ENCODE measurements at regions not wholly inside any gene's neighbourhood (a gene's known extent, or its start where the extent isn't known, plus 50 kb on each side); places are given as distances from the start of the nearest gene placed in this dataset.

- TF ChIP-seq ZNF462 (CRISPR knock-in tag; IDR thresholded peaks at IDR 0.05), result no peak
These were observed 492.1 kb downstream of the UTRN start (continued) for GRCh38 chr6:144777249-144777648.

GRCh38 chr6:144778056-144778455 lies 492.9 kb downstream of the UTRN start:
- DNase-seq (ENCODE audit: low spot score), result no peak
- Histone ChIP-seq H3K4me2 (no peak overlapping the region), H3K4me1 (ENCODE audit: insufficient read depth) (no peaks in the 10 kb centered on the region; the same call in 1 of the 2 replicates), H3K4me3 (no peak overlapping the region), H3K36me3 (ENCODE audit: insufficient read depth) (no peaks in the 10 kb centered on the region), H3K9me2 (ENCODE audit: insufficient read depth) (no peaks in the 10 kb centered on the region), H4K20me1 (replicated peaks; ENCODE audit: insufficient read depth) (no peaks in the 10 kb centered on the region), H3K79me2 (replicated peaks; ENCODE audit: insufficient read depth) (no peaks in the 10 kb centered on the region), H3K27ac (ENCODE audit: low read depth) (no peak overlapping the region), H3K27me3 (ENCODE audit: insufficient read depth) (no peaks in the 10 kb centered on the region), H3F3A (replicated peaks; ENCODE audit: low read depth) (no peaks in the 10 kb centered on the region), H2AFZ (no peak overlapping the region)
- no peak overlapping the region for H3K4me3 Mint-ChIP-seq
- peak overlapping the region; percentile 92 for H3K27ac Mint-ChIP-seq
- H3K27me3 Mint-ChIP-seq (ENCODE audit: insufficient read depth, low read depth, poor library complexity), result no peaks in the 10 kb centered on the region
- peaks cover 18% of the 10 kb centered on the region for H3K4me1 Mint-ChIP-seq
- H3K36me3 Mint-ChIP-seq (ENCODE audit: low read depth), result peaks cover 15% of the 10 kb centered on the region; the same call in 2 of the 3 replicates
- no peak for ATAC-seq
- no peaks in the 10 kb centered on the region; the same call in 2 of the 3 replicates for H3K9me3 Mint-ChIP-seq
- TF ChIP-seq ZNF462 (CRISPR knock-in tag; IDR thresholded peaks at IDR 0.05) (no peak), EZH2phosphoT487 (IDR thresholded peaks at IDR 0.05; ENCODE audit: unreplicated experiment) (no peak), ZNF114 (CRISPR knock-in tag; IDR thresholded peaks at IDR 0.05) (no peak), POLR2AphosphoS5 (IDR thresholded peaks at IDR 0.05; ENCODE audit: low read depth) (no peak), STAT1 (IDR thresholded peaks at IDR 0.05; ENCODE audit: unreplicated experiment) (no peak), CTCF (conservative IDR thresholded peaks at IDR 0.05; ENCODE audit: low read depth in 2 of 2) (no peak), NANOG (IDR thresholded peaks at IDR 0.05; ENCODE audit: borderline replicate concordance) (no peak), ZNF331 (CRISPR knock-in tag; IDR thresholded peaks at IDR 0.05; ENCODE audit: low read depth) (no peak), CREB1 (CRISPR knock-in tag; IDR thresholded peaks at IDR 0.05; ENCODE audit: low read depth) (no peak)

Measured in GM23338 (cell line).